HEK293T (cell line): ENCODE measurements at regions not wholly inside any gene's neighbourhood (a gene's known extent, or its start where the extent isn't known, plus 50 kb on each side); places are given as distances from the start of the nearest gene placed in this dataset.

ENCODE experiments used
- CTBP1 ChIP-seq: fragments of 450-650 bp; IDR thresholded peaks from 2 replicates; pipeline ENCODE4 v1.6.1; 2016; ENCODE audit warnings: borderline replicate concordance
- ELF4 ChIP-seq: fragments of 450-650 bp; IDR thresholded peaks from 2 replicates; pipeline ENCODE4 v1.6.1; 2017; ENCODE audit warnings: antibody characterized with exemption
- FOXM1 ChIP-seq: fragments of 450-650 bp; IDR thresholded peaks from 2 replicates; pipeline ENCODE4 v1.6.1; 2017; ENCODE audit warnings: mild to moderate bottlenecking, borderline replicate concordance

GRCh38 chr10:129027906-129028305, 439.1 kb upstream of the MGMT start:
- TF ChIP-seq CTBP1 (no peak), FOXM1 (no peak), ELF4 (no peak)
